ENCODE measurements at regions not wholly inside any gene's neighbourhood (a gene's known extent, or its start where the extent isn't known, plus 50 kb on each side); places are given as distances from the start of the nearest gene placed in this dataset.

DNA sequence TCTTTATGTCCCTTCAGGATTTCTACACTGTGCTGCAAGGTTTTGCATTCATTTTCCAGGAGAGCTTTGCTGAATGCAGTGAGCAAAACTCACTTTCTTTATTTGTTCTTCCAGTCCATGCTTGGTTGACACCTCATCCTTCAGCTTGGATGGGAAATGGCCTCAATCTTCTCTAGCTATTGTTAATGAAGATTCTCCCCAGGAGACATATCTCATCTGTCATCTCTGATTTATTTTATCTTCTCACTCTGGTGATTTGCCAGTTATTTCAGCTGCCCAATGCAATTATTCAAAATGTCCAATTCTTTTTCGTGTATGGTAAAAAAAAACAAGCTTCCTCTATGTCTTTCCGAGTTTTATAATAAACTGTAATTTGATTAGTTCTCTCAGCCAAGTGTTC lies 77.9 kb upstream of the PAK5 start:
- TF ChIP-seq YY1 (IDR thresholded peaks at IDR 0.05): no peak
- TF ChIP-seq, protein P1, sequence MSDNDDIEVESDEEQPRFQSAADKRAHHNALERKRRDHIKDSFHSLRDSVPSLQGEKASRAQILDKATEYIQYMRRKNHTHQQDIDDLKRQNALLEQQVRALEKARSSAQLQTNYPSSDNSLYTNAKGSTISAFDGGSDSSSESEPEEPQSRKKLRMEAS (IDR thresholded peaks at IDR 0.05): no peak

Data from liver (tissue), 1 donor.